OCI-LY7 (cell line): ENCODE measurements at regions not wholly inside any gene's neighbourhood (a gene's known extent, or its start where the extent isn't known, plus 50 kb on each side); places are given as distances from the start of the nearest gene placed in this dataset.

Experiments
- BruUV-seq: library from RNA; stranded (reverse); fragments of 400-500 nt; replicated peaks from 2 replicates; lab custom pipeline; 2021; lab: Mats Ljungman, UMichigan
- CTCF ChIA-PET: fragments of 300-600 bp; sonication (Branson Sonifier 250); formaldehyde crosslinking; loops from one replicate; lab custom pipeline; 2022; ENCODE audit warnings: antibody characterized with exemption; ENCODE audit not compliant: unreplicated experiment; lab: Charles Lee
- POLR2A ChIA-PET: fragments of 300-600 bp; sonication (Branson Sonifier 250); formaldehyde crosslinking; loops from one replicate; lab custom pipeline; 2022; ENCODE audit warnings: antibody characterized with exemption; lab: Charles Lee
- DNase-seq: peaks from one replicate; pipeline ENCODE4 v3.0.0-alpha.2; 2015; ENCODE audit warnings: low spot score
- H2AFZ ChIP-seq: fragments of 200-600 bp; sonication (generic), shearing (Covaris generic); 2 replicates; pipeline ENCODE4 v1.6.1; 2014; ENCODE audit warnings: mild to moderate bottlenecking, antibody characterized with exemption, low read length, moderate library complexity
- H3K27ac ChIP-seq: fragments of 200-600 bp; sonication (generic); 2 replicates; pipeline ENCODE4 v1.5.1; 2014; ENCODE audit warnings: mixed run types, low read depth, mild to moderate bottlenecking, moderate library complexity, low read length, inconsistent platforms; ENCODE audit not compliant: poor library complexity, severe bottlenecking
- H3K36me3 ChIP-seq: fragments of 200-600 bp; sonication (generic); 2 replicates; pipeline ENCODE4 v1.6.1; 2014; ENCODE audit warnings: mild to moderate bottlenecking, antibody characterized with exemption, low read length, moderate library complexity, mixed read lengths; ENCODE audit not compliant: insufficient read depth
- H3K4me1 ChIP-seq: fragments of 200-600 bp; sonication (generic); 2 replicates; pipeline ENCODE4 v1.5.1; 2014; ENCODE audit warnings: mild to moderate bottlenecking, low read length; ENCODE audit not compliant: insufficient read depth, poor library complexity, severe bottlenecking
- H3K4me2 ChIP-seq: fragments of 200-600 bp; sonication (generic); 2 replicates; pipeline ENCODE4 v1.6.1; 2014; ENCODE audit warnings: mild to moderate bottlenecking, low read length
- H3K4me3 ChIP-seq: fragments of 200-600 bp; sonication (generic); 2 replicates; pipeline ENCODE4 v1.5.1; 2014; ENCODE audit warnings: mild to moderate bottlenecking, low read depth, low read length; ENCODE audit not compliant: poor library complexity, severe bottlenecking
- H3K79me2 ChIP-seq: fragments of 200-600 bp; sonication (generic); 2 replicates; pipeline ENCODE4 v1.6.1; 2016; ENCODE audit warnings: low read depth, mild to moderate bottlenecking, low read length, moderate library complexity, mixed read lengths; ENCODE audit not compliant: insufficient read depth
- H3K9me2 ChIP-seq: fragments of 200-600 bp; sonication (generic); 2 replicates; pipeline ENCODE4 v1.6.1; 2016; ENCODE audit warnings: mild to moderate bottlenecking, low read length, mixed read lengths; ENCODE audit not compliant: insufficient read depth
- H3K9me3 ChIP-seq: fragments of 200-600 bp; sonication (generic); 2 replicates; pipeline ENCODE4 v1.6.1; 2014; ENCODE audit warnings: mild to moderate bottlenecking, mixed run types, low read length, mixed read lengths
- H4K20me1 ChIP-seq: fragments of 200-600 bp; sonication (generic); 2 replicates; pipeline ENCODE4 v1.6.1; 2014; ENCODE audit warnings: mild to moderate bottlenecking, antibody characterized with exemption, low read length, moderate library complexity, mixed read lengths; ENCODE audit not compliant: insufficient read depth
- CTCF ChIP-seq: fragments of 200-600 bp; sonication (generic); conservative IDR thresholded peaks from 2 replicates; pipeline ENCODE4 v1.5.1; 2014; ENCODE audit warnings: mild to moderate bottlenecking, antibody characterized with exemption, low read length, moderate library complexity, mixed read lengths
- EZH2phosphoT487 ChIP-seq: fragments of 200-600 bp; sonication (generic); IDR thresholded peaks from 2 replicates; pipeline ENCODE4 v1.6.1; 2018; ENCODE audit warnings: low read depth, borderline replicate concordance, mild to moderate bottlenecking, mixed run types, antibody characterized with exemption, low read length, moderate library complexity, mixed read lengths
- intact Hi-C: fragments of 100-400 bp; cut with micrococcal nuclease; formaldehyde crosslinking; loops from one replicate; pipeline ENCODE4 v1.10.0; 2022; ENCODE audit not compliant: unreplicated experiment

- CTCF ChIA-PET: interaction anchor here (0.8 kb wide), 1 partner anchor 63 kb away, joined by 3 read pairs; the partner anchor contains the start of gene CXADR
- Histone ChIP-seq H4K20me1 (no peaks in the 10 kb centered on the region), H3K79me2 (no peaks in the 10 kb centered on the region), H3K27ac (no peak overlapping the region), H3K4me3 (no peak overlapping the region), H3K36me3 (no peaks in the 10 kb centered on the region), H3K4me1 (peaks cover 14% of the 10 kb centered on the region), H3K4me2 (no peak overlapping the region), H2AFZ (no peak overlapping the region), H3K9me3 (no peaks in the 10 kb centered on the region), H3K9me2 (no peaks in the 10 kb centered on the region)
- no TSS peak for BruUV-seq
- intact Hi-C loops: no loop called here
- no peak for DNase-seq
- POLR2A ChIA-PET: interaction anchor here (1.0 to 2.8 kb wide), 6 partner anchors 9 to 160 kb away, joined by 3 to 9 read pairs (median 4); no protein-coding TSS in a partner anchor
- TF ChIP-seq EZH2phosphoT487 (no peak), CTCF (no peak)
Observed at GRCh38 chr21:17449701-17450100, 63.1 kb upstream of the CXADR start.

- H3K79me2 ChIP-seq: no peaks in the 10 kb centered on the region
- H3K9me3 ChIP-seq: no peaks in the 10 kb centered on the region
- intact Hi-C loops: no loop called here
- DNase-seq: no peak
- no peaks in the 10 kb centered on the region for H4K20me1 ChIP-seq
- H3K36me3 ChIP-seq: no peaks in the 10 kb centered on the region
- H3K4me1 ChIP-seq: peaks cover 19% of the 10 kb centered on the region
- CTCF ChIA-PET: no interaction called here
- no TSS peak for BruUV-seq
- H3K4me3 ChIP-seq: no peak overlapping the region
- H3K27ac ChIP-seq: no peak overlapping the region
- H3K9me2 ChIP-seq: no peaks in the 10 kb centered on the region
- POLR2A ChIA-PET: interaction anchor here (0.6 to 3.3 kb wide), 9 partner anchors 10 to 160 kb away, joined by 3 to 16 read pairs (median 4); no protein-coding TSS in a partner anchor
- TF ChIP-seq EZH2phosphoT487: no peak
- no peak for TF ChIP-seq CTCF
- peak overlapping the region; percentile 62 for H2AFZ ChIP-seq
- no peak overlapping the region for H3K4me2 ChIP-seq
Observed at GRCh38 chr21:17451364-17451891, 61.4 kb upstream of the CXADR start.
